ENCODE measurements at regions not wholly inside any gene's neighbourhood (a gene's known extent, or its start where the extent isn't known, plus 50 kb on each side); places are given as distances from the start of the nearest gene placed in this dataset.

- no peak for TF ChIP-seq CTCF (IDR thresholded peaks at IDR 0.05)
Observed at GRCh38 chr12:90295858-90296257, 587.2 kb upstream of the ATP2B1 start.

GRCh38 chr12:90292183-90292582 is 583.5 kb upstream of the ATP2B1 start:
- Histone ChIP-seq H3K9ac (ENCODE audit: low read depth in 2 of 2, low read length in 2 of 2) (no peak overlapping the region), H3K27ac (no peak overlapping the region), H3K27me3 (no peaks in the 10 kb centered on the region), H3K4me3 (no peak overlapping the region), H3K36me3 (no peaks in the 10 kb centered on the region), H3K4me1 (no peaks in the 10 kb centered on the region), H3K9me3 (no peaks in the 10 kb centered on the region)
- no peak for DNase-seq
- intact Hi-C loops (cut with DNase I): no loop called here
- no peak for TF ChIP-seq CTCF (IDR thresholded peaks at IDR 0.05)

More at GRCh38 chr12:90295858-90296257, 587.2 kb upstream of the ATP2B1 start:
- Histone ChIP-seq H3K9me3 (no peaks in the 10 kb centered on the region), H3K27ac (no peak overlapping the region), H3K36me3 (no peaks in the 10 kb centered on the region), H3K4me1 (no peaks in the 10 kb centered on the region), H3K9ac (ENCODE audit: low read depth in 2 of 2, low read length in 2 of 2) (no peak overlapping the region), H3K27me3 (no peaks in the 10 kb centered on the region), H3K4me3 (no peak overlapping the region)
- intact Hi-C loops (cut with DNase I): no loop called here
- no peak for DNase-seq

GRCh38 chr12:90290980-90291975 is 582.6 kb upstream of the ATP2B1 start:
- Histone ChIP-seq H3K4me3 (no peak overlapping the region), H3K4me1 (no peaks in the 10 kb centered on the region), H3K9ac (ENCODE audit: low read depth in 2 of 2, low read length in 2 of 2) (no peak overlapping the region), H3K27me3 (no peaks in the 10 kb centered on the region), H3K36me3 (no peaks in the 10 kb centered on the region), H3K9me3 (no peaks in the 10 kb centered on the region), H3K27ac (no peak overlapping the region)
- no peak for DNase-seq
- TF ChIP-seq CTCF (IDR thresholded peaks at IDR 0.05): no peak
- intact Hi-C loops (cut with DNase I): no loop called here

- Histone ChIP-seq H3K9ac (ENCODE audit: low read depth in 2 of 2, low read length in 2 of 2) (no peak overlapping the region), H3K4me3 (no peak overlapping the region), H3K36me3 (no peaks in the 10 kb centered on the region), H3K9me3 (no peaks in the 10 kb centered on the region), H3K4me1 (no peaks in the 10 kb centered on the region), H3K27ac (no peak overlapping the region), H3K27me3 (no peaks in the 10 kb centered on the region)
- no peak for DNase-seq
- intact Hi-C loops (cut with DNase I): no loop called here
- no peak for TF ChIP-seq CTCF (IDR thresholded peaks at IDR 0.05)
Observed at GRCh38 chr12:90287585-90287984, 578.9 kb upstream of the ATP2B1 start.

- no peaks in the 10 kb centered on the region for H3K27me3 ChIP-seq
- intact Hi-C loops (cut with DNase I): no loop called here
- no peak overlapping the region for H3K27ac ChIP-seq
- H3K36me3 ChIP-seq: no peaks in the 10 kb centered on the region
- no peaks in the 10 kb centered on the region for H3K4me1 ChIP-seq
- no peak for TF ChIP-seq CTCF (IDR thresholded peaks at IDR 0.05)
- H3K4me3 ChIP-seq: no peak overlapping the region
- no peak for DNase-seq
- H3K9ac ChIP-seq (ENCODE audit: low read depth in 2 of 2, low read length in 2 of 2): no peak overlapping the region
- peaks cover 4% of the 10 kb centered on the region for H3K9me3 ChIP-seq
Observed at GRCh38 chr12:90281154-90281868, 572.7 kb upstream of the ATP2B1 start.

Data from colonic mucosa (tissue), 4 donors.